ENCODE measurements at regions not wholly inside any gene's neighbourhood (a gene's known extent, or its start where the extent isn't known, plus 50 kb on each side); places are given as distances from the start of the nearest gene placed in this dataset.

- no TSS peak for BruUV-seq (replicated peaks)
- TF ChIP-seq CTCF (IDR thresholded peaks at IDR 0.05; ENCODE audit: unreplicated experiment): no peak
- no peaks in the 10 kb centered on the region for H3K9me3 Mint-ChIP-seq (ENCODE audit: low read depth, unreplicated experiment)
- intact Hi-C loops (cut with micrococcal nuclease; ENCODE audit: unreplicated experiment): no loop called here
- no peaks in the 10 kb centered on the region for H3K36me3 Mint-ChIP-seq (ENCODE audit: insufficient read depth, unreplicated experiment)
- CTCF ChIA-PET: interaction anchor here (0.6 to 0.8 kb wide), 2 partner anchors 9 to 58 kb away, joined by 3 read pairs; no protein-coding TSS in a partner anchor
- no peaks in the 10 kb centered on the region for H3K27me3 Mint-ChIP-seq (ENCODE audit: unreplicated experiment)
- H3K27ac Mint-ChIP-seq (ENCODE audit: unreplicated experiment): no peak overlapping the region
- DNase-seq: no peak
- no peaks in the 10 kb centered on the region for H3K4me1 Mint-ChIP-seq (ENCODE audit: low read depth, unreplicated experiment)
- H3K4me3 Mint-ChIP-seq (ENCODE audit: low read depth, unreplicated experiment): no peak overlapping the region
Measured at GRCh38 chr2:143844986-143845385, 674.9 kb downstream of the ZEB2 start.

- Mint-ChIP-seq H3K27me3 (ENCODE audit: unreplicated experiment) (no peaks in the 10 kb centered on the region), H3K4me1 (ENCODE audit: low read depth, unreplicated experiment) (no peaks in the 10 kb centered on the region), H3K36me3 (ENCODE audit: insufficient read depth, unreplicated experiment) (no peaks in the 10 kb centered on the region), H3K9me3 (ENCODE audit: low read depth, unreplicated experiment) (no peaks in the 10 kb centered on the region), H3K27ac (ENCODE audit: unreplicated experiment) (no peak overlapping the region), H3K4me3 (ENCODE audit: low read depth, unreplicated experiment) (no peak overlapping the region)
- no peak for TF ChIP-seq CTCF (IDR thresholded peaks at IDR 0.05; ENCODE audit: unreplicated experiment)
- no TSS peak for BruUV-seq (replicated peaks)
- no peak for DNase-seq
- CTCF ChIA-PET: interaction anchor here (0.5 kb wide), 1 partner anchor 37 kb away, joined by 3 read pairs; no protein-coding TSS in a partner anchor
- intact Hi-C loops (cut with micrococcal nuclease; ENCODE audit: unreplicated experiment): no loop called here
Measured at GRCh38 chr2:143843686-143844085, 676.2 kb downstream of the ZEB2 start.

GRCh38 chr2:143842836-143843235 lies 677.1 kb downstream of the ZEB2 start:
- Mint-ChIP-seq H3K27me3 (ENCODE audit: unreplicated experiment) (no peaks in the 10 kb centered on the region), H3K4me3 (ENCODE audit: low read depth, unreplicated experiment) (no peak overlapping the region), H3K36me3 (ENCODE audit: insufficient read depth, unreplicated experiment) (no peaks in the 10 kb centered on the region), H3K9me3 (ENCODE audit: low read depth, unreplicated experiment) (no peaks in the 10 kb centered on the region), H3K4me1 (ENCODE audit: low read depth, unreplicated experiment) (no peaks in the 10 kb centered on the region), H3K27ac (ENCODE audit: unreplicated experiment) (no peak overlapping the region)
- BruUV-seq (replicated peaks): no TSS peak
- intact Hi-C loops (cut with micrococcal nuclease; ENCODE audit: unreplicated experiment): no loop called here
- no peak for DNase-seq
- no peak for TF ChIP-seq CTCF (IDR thresholded peaks at IDR 0.05; ENCODE audit: unreplicated experiment)
- CTCF ChIA-PET: no interaction called here

- CTCF ChIA-PET: no interaction called here
- Mint-ChIP-seq H3K4me3 (ENCODE audit: low read depth, unreplicated experiment) (no peak overlapping the region), H3K27me3 (ENCODE audit: unreplicated experiment) (no peaks in the 10 kb centered on the region), H3K9me3 (ENCODE audit: low read depth, unreplicated experiment) (no peaks in the 10 kb centered on the region), H3K4me1 (ENCODE audit: low read depth, unreplicated experiment) (no peaks in the 10 kb centered on the region), H3K36me3 (ENCODE audit: insufficient read depth, unreplicated experiment) (no peaks in the 10 kb centered on the region), H3K27ac (ENCODE audit: unreplicated experiment) (no peak overlapping the region)
- intact Hi-C loops (cut with micrococcal nuclease; ENCODE audit: unreplicated experiment): no loop called here
- DNase-seq: no peak
- no peak for TF ChIP-seq CTCF (IDR thresholded peaks at IDR 0.05; ENCODE audit: unreplicated experiment)
- no TSS peak for BruUV-seq (replicated peaks)
Measured at GRCh38 chr2:143841935-143842334, 678.0 kb downstream of the ZEB2 start.
